ENCODE measurements at regions not wholly inside any gene's neighbourhood (a gene's known extent, or its start where the extent isn't known, plus 50 kb on each side); places are given as distances from the start of the nearest gene placed in this dataset.
"Not testable (repeated sequence)": the region's sequence is repeated elsewhere in the genome, so short reads cannot be mapped to it uniquely, and the experiment has no call there.

GRCh38 chr20:64327223-64327549 is 71.6 kb downstream of the PCMTD2 start:
- not testable (repeated sequence) for DNase-seq (ENCODE audit: low spot score)

DNA sequence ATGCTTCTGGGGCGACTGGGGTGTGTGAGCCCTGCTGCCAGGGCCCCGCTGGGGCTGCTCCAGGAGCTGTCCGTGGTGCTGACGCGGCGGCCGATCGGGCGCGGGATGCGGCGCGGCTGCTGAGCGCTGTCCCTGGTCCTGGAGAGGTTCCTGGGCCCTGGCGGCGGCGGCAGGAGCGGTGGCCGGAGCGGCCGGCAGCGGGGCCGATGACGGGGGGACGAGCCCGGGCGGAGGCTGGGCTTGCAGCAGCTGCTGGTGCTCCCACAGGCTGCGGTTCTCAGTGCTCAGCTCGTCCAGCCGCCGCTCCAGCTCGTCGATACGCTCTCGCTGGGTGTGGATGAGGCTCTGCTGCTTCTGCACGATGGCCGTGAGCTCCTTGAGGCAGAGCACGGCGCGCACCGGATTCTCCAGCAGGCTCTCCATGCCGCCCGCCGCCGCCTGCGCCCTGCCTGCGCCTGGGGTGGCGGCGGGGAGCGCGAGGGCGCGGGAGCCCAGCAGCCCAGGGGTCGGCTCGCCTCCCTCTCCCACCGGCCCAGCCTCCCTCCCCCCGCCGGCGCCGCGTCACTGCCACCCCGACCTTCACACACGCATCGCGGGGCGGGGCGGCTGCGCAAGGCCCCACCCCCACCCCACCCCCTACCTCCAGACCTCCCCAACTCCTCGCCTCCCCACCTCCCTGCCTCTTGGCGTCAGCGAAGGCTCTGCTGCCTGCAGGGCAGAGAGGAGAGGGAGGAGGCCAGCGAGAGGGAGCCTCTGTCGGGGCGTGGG is 72.2 kb downstream of the PCMTD2 start:
- peak; percentile 63 for DNase-seq (ENCODE audit: low spot score)

DNA sequence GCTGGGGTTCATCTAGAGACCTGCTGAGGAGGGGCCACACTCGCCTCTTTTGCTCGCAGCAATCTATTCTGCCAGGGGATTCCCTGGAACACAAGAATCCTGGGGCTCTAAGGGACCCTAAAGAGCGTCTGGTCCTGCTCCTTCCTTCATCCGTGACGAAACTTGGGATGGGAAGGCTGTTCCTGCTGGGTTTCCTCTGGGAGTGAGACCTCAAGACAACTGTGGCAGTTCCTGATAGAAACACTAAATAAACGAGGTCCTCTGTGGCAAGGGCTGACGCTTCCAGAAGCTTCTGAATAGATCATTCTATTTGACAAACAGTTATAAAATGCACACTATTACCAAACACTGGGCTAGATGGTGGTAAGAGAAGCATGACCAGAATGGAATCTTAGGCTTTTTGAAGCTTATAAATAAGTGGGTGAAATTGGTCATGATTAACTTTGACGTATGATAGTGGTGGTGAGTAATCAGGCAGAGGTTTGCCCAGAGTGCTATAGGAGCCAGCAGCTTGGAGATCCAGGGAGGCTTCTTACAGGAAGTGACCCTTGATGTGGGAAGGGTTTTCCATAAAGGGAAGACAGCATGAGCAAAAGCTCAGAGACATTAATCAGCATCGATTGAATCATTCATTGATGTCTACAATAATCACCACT is 73.2 kb downstream of the PCMTD2 start:
- DNase-seq (ENCODE audit: low spot score): not testable (repeated sequence)

DNA sequence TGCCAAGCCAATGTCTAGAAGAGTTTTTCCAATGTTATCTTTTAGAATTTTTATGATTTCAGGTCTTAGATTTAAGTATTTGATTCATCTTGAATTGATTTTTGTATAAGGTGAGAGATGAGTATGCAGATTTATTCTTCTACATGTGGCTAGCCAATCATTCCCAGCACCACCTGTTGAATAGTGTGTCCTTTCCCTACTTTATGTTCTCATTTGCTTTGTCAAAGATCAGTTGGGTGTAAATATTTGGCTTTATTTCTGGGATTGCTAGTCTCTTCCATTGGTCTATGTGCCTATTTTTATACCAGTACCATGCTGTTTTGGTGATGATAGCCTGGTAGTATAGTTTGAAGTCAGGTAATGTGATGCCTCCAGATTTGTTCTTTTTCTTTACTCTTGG is 77.1 kb downstream of the PCMTD2 start:
- DNase-seq (ENCODE audit: low spot score): not testable (repeated sequence)
